HEK293 (cell line): ENCODE measurements at regions not wholly inside any gene's neighbourhood (a gene's known extent, or its start where the extent isn't known, plus 50 kb on each side); places are given as distances from the start of the nearest gene placed in this dataset.
A peak's percentile ranks its signal among the peaks of the same experiment; 100 is the strongest.

Experiments used
- ATF2 ChIP-seq: fragments of 450-650 bp; formaldehyde crosslinking; IDR thresholded peaks from 2 replicates; pipeline ENCODE4 v1.5.1; 2016; ENCODE audit warnings: missing biosample characterization, missing genetic modification characterization, low read depth
- ZBTB48 ChIP-seq: fragments of 450-650 bp; formaldehyde crosslinking; IDR thresholded peaks from 2 replicates; pipeline ENCODE4 v1.5.1; 2016; ENCODE audit warnings: missing biosample characterization, missing genetic modification characterization

DNA sequence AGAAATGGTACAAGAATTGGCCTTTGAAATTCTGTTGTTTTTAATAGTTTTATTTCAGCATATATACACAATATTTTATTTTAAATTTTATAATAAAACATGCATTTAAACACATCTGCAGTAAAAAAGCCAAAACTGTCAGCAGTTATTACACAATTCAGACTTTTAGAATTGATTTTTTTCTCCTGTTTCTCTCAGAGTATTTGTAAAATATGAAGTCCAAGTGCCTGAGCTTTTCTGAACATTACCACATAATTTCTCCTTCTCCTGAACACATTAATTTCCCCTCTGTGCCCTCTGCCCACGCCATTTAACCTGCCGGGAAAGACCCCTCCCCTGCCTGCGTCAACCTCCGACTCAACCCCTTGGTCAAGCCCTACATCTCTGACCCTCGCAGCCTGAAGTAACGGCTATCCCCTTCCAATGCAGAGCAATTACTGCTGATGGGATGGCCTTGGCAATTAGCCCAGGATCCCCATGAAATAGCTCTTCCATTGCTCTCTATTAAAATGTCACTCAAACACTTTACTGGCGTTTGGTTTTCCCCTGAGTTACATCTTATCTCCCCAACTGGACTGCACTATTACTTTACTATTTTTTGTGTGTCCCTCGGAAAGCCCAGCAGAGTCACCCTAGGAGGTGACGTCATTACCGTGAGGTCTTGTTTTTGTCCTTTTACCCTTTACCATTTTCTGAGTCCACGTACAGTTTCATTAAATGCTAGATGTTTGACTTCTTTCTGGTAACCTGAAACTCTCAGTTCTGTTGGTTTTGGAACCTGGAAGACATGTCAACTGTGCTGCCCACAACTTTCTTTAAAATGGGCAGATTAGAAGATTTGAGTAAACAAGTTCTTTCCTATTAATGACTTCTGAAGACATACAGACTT is 146.7 kb upstream of the TAB2 start:
- peak; percentile 64 for TF ChIP-seq ZBTB48 (tag by site-specific recombination)
- TF ChIP-seq ATF2 (tag by site-specific recombination) = peak; percentile 98
